Coronary artery (tissue), 2 donors: ENCODE measurements at regions not wholly inside any gene's neighbourhood (a gene's known extent, or its start where the extent isn't known, plus 50 kb on each side); places are given as distances from the start of the nearest gene placed in this dataset.

ENCODE experiments used
- DNase-seq: peaks from one replicate; pipeline ENCODE4 v3.0.0-alpha.2; 2017; ENCODE audit warnings: low spot score
- H3K27ac ChIP-seq, 2 donors: fragments of 200-600 bp; sonication (generic); one replicate each; pipeline ENCODE4 v1.5.1; 2016 to 2019
- H3K4me3 ChIP-seq: fragments of 200-600 bp; sonication (generic); 2 replicates; pipeline ENCODE4 v1.5.1; 2016; ENCODE audit warnings: mild to moderate bottlenecking, moderate library complexity
- TF ChIP-seq, protein P1 (sequence below): fragments of 200-600 bp; sonication (generic); IDR thresholded peaks from one replicate; pipeline ENCODE4 v1.5.1; 2019; ENCODE audit warnings: antibody characterized with exemption

DNA sequence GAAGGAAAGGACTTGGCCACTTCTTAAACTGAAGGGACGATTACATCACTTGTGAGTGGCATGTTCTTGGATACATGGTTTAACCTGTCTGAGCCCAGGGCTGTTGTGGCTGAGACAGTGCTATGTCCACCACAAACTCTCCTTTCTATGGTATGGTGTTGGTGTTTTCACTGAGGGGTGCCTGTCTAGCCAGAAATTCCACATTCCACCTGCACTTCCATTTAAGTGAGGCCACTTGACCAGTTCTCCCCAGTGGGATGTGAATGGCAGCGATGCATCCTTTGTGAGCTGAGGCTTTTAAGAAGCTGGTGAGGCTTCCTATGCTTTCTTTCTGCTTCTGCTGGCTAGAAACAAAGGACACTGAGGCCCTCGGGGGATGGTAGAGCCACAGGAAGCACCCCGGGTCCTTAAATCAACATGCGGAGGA, 151.4 kb upstream of the CHD6 start:
- TF ChIP-seq, protein P1, sequence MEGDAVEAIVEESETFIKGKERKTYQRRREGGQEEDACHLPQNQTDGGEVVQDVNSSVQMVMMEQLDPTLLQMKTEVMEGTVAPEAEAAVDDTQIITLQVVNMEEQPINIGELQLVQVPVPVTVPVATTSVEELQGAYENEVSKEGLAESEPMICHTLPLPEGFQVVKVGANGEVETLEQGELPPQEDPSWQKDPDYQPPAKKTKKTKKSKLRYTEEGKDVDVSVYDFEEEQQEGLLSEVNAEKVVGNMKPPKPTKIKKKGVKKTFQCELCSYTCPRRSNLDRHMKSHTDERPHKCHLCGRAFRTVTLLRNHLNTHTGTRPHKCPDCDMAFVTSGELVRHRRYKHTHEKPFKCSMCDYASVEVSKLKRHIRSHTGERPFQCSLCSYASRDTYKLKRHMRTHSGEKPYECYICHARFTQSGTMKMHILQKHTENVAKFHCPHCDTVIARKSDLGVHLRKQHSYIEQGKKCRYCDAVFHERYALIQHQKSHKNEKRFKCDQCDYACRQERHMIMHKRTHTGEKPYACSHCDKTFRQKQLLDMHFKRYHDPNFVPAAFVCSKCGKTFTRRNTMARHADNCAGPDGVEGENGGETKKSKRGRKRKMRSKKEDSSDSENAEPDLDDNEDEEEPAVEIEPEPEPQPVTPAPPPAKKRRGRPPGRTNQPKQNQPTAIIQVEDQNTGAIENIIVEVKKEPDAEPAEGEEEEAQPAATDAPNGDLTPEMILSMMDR = no peak
- Histone ChIP-seq H3K27ac (no peak overlapping the region), H3K4me3 (no peak overlapping the region)
- no peak for DNase-seq

DNA sequence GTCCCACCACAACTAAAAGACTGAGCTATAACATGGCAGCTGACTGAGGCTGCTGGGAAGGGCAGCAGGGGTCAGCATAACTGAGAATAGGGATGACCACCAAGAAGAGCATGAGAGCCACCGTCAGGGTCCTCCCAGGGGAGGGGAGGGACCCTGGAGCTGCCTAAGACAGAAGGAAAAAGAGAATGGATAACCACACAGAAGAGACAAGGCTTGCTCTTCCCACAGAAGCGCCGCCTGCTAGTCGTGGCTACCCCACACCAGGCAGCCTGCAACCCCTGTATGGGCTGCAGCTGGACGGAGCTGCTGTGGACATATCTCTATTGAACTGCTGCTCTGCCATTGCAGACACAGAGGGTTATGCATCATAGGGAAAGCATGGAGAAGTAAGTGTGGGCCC, 132.0 kb upstream of the CHD6 start:
- no peak for DNase-seq
- TF ChIP-seq, protein P1 = no peak
- Histone ChIP-seq H3K27ac (no peak overlapping the region), H3K4me3 (no peak overlapping the region)

DNA sequence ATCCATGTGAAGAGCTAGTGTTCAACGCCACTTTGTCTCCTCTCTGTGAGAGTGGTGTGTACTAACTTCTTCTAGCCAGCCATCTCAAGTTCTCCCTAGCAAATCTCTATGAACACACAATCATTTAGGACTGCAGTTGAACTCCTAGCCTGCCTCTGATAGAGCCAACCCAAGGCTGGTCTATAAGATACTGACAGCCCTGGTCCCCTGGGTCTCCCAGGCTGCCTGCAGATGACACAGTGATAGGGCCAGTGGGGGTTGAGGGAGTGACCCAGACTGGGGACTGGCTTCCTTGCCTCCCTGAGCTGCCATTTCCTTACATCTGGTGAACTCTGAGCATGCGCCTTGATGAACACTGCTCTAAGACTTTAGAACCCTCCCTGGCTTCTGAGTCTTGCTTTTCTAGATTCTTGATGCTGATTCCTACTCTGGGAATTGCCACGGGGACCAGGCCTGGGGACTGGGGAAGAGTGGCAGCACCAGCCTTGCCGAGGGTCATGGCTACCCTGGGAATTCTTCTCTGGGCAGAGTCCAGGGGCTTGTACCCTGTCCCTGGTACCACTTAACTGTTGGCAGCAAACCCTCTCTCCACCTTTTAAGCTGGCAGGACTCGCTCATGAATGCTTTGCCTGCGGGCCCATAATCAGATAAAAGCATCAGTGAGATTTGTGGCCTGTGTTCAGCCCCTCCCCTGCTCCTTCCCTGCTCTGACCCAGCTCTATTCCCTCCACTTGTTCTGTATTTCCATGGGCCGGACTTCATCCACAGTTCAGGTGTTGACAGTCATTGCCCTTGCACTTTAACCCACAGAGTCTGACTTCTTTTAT, 130.8 kb upstream of the CHD6 start:
- DNase-seq = no peak
- Histone ChIP-seq H3K4me3 (no peak overlapping the region), H3K27ac (no peak overlapping the region)
- TF ChIP-seq, protein P1 = no peak

DNA sequence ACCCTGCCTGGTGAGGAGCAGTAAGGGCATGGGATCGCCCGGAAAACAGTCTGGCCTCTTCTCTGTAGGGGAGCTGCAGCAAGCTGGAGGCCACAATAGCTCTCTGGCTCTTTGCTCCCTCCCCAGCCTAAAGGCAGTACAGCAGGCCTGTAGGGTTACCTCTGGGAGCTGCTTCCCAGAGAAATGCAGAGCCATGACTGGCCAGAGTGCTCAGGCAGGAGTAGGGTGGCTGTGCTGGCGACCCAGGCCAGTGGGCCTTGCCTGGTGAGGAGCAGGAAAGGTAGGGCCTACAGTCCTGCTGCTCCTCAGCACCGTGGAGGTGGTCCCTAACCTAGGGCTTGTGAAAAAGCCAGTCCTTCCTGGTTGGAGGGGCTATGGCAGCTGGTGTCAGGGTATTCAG, 129.9 kb upstream of the CHD6 start:
- TF ChIP-seq, protein P1 = no peak
- no peak overlapping the region for H3K27ac ChIP-seq
- no peak overlapping the region for H3K4me3 ChIP-seq
- no peak for DNase-seq

DNA sequence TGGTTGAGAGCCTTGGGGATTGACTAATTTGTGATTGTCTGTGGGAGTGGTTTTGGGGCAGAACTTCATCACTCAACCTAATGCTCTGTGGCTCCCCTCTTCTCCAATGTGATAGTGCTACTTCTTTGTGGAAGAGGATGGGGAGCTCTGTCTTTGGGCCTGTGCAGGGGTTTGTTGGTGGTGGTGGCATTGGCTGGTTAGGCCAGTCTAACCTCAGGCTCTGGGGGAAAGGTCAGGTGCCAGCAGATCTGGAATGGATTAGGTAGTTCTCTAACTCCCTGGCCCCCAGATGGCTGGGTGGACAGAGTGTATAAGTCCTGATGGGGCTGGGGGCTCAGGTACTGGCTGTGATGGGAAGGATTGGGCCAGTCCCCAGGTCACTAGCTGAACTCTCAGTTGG, 129.0 kb upstream of the CHD6 start:
- TF ChIP-seq, protein P1 = no peak
- Histone ChIP-seq H3K27ac (no peak overlapping the region), H3K4me3 (no peak overlapping the region)
- DNase-seq = no peak

DNA sequence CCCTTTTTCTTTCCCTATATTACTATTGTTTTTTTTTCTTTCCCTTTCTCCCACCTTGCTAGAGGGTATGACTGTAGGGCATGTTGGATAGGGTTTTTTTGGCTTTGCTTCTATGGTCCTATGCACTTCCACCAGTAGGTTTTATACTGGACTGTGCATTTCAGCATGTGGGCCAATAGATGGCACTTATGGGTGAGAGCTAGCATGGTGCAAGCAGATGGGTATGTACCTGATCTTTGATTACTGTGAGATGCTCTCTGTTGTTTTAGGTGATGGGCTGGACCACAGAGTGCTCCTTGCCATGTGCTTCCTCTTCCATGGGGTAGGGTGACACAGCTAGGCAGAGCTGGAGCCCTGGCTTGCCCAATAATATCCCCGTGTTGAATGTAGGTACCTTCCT, 128.5 kb upstream of the CHD6 start:
- Histone ChIP-seq H3K4me3 (no peak overlapping the region), H3K27ac (no peak overlapping the region)
- no peak for DNase-seq
- TF ChIP-seq, protein P1 = no peak

DNA sequence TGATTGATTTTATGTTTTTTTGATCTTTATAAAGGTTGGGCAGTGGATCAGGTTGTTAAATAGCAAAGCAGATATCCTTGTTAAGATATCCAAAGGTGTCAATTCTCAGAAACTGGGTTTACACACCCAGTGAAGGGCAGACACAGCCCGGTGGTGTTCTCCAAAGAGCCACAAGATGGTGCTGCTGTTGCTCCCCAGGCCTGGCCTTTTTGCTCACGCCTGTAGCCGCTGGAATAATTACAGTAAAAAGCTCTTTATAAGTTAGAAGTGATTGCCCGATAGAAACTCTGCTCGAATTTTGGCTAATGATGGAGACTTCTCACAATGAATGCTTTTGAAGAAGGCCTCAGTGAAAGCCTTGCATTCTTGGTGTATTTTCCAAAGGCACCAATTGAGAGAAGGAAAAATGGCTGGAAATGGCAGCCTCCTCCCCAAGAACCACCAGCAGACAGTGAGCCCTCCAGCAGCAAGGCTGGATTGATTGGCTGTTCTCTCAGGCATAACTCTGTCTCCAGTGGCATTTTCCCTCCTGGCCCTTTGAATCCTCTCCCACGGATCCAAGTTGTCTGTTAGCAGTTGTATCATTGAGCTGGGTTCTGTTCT, 120.5 kb upstream of the CHD6 start:
- no peak for DNase-seq
- TF ChIP-seq, protein P1 = peak; percentile 61
- H3K4me3 ChIP-seq = no peak overlapping the region
- no peak overlapping the region for H3K27ac ChIP-seq
